ENCODE measurements at regions not wholly inside any gene's neighbourhood (a gene's known extent, or its start where the extent isn't known, plus 50 kb on each side); places are given as distances from the start of the nearest gene placed in this dataset.

GRCh38 chr22:48981371-48982061 lies 846.2 kb downstream of the BRD1 start:
- DNase-seq = no peak

GRCh38 chr22:48980918-48981317 lies 846.8 kb downstream of the BRD1 start:
- DNase-seq = no peak

DNA sequence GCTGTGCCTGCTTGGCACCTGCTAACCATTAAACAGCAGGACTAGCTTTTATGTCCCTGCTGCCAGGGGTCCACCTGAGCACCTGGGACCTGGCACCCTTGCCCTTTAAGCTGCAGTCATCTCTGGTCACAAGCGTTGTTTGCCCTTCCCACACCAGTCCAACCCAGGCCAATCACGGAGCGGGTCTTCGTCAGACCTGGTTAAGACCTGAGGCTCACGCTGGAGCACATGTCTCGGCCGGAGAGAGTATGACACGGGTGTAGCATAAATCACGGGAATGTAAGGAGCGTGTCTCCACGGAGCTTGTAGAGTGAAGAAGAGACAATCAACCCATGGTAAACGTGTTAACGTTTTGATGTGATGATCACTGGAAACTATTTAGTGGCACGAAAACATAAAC lies 847.3 kb downstream of the BRD1 start:
- DNase-seq = no peak

GRCh38 chr22:48979482-48979881 lies 848.2 kb downstream of the BRD1 start:
- DNase-seq = peak; percentile 3

DNA sequence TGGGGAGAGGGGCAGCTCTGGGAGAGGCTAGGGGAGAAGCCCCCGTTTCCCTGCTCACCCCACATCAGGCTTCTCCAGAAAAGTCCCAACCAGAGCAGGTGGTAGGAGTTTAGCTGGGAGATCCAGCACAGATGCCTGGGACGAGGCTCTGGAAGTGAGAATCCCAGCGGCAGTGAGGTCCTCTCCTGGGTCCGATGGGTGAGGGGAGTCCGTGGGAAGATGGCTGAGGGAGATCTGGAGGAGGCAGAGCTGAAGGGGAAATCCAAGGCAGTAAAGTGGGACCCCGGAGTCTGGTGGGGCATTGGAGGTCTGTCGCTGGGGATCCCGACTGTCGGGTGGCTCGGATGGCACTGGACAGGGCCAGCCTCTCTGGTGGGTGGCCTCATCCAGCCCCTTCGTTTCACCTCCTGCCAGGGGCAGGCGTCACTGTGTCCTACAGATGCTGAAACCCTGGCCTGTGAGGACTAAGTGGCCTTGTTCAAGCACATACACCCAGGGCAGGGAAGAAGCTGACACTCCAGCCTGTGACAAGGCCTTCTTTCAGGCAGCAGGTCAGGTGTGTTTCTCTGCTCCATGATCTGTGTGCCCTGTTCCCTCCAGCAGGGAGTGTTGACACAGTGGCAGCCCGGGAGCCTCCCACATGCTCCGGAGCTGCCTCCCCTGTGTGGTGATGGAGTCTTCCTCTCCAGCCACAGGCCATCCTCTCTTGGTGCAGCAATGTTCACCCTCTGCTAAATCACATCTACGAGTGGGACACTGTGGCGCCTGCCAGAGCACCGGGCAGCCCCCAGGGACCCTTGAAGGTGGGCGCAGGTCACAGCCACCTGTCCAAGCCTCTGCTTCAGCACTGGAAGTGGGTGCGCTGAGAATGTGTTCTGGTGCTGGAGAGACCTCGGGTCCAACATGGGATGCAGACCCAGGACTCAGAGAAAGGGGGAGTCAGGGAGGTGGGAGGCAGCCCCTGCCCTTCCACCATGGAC lies 850.8 kb downstream of the BRD1 start:
- DNase-seq = no peak

DNA sequence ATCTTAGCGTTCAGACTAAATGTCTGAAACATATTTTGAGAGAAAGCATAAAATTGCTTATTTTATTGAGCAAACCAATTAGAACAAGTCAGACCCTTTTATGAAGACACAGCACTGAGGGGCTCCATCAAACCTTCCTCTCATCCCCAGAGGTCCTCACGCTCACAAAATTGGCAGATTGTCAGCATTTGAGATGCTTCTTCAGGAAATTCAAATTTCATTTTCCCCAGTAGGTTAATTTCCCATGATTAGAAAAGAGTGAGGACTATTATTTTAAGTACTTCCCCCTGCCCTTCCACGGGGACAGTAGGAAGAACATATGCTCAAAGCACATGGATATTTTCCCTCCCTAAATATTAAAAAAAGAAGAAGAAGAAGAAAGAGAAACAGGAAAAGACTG lies 851.8 kb downstream of the BRD1 start:
- no peak for DNase-seq

DNA sequence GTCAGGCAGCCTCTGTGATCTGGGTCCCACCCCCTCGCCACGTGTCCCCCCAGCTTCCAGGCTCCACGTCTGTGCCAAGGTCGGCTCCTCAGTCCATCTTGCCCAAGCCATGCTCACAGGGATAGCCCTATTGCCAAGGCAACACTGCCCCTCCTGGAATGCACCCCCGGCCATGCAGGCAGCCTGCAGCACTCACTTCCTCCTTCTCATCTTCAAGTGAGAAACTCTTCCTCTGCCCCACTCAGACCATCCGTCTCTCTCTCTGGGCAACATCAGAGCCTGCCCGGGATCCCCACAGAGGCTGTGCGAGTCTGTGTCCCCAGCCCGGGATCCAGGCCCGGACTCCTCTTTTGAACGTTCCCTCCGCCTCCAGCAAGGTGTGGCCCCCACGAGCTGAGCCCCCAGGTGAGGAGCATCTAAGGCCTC lies 852.3 kb downstream of the BRD1 start:
- DNase-seq = no peak

- DNase-seq = no peak
Observed at GRCh38 chr22:48974443-48975315, 853.0 kb downstream of the BRD1 start.

- no peak for DNase-seq
Observed at GRCh38 chr22:48973694-48974041, 854.0 kb downstream of the BRD1 start.

DNA sequence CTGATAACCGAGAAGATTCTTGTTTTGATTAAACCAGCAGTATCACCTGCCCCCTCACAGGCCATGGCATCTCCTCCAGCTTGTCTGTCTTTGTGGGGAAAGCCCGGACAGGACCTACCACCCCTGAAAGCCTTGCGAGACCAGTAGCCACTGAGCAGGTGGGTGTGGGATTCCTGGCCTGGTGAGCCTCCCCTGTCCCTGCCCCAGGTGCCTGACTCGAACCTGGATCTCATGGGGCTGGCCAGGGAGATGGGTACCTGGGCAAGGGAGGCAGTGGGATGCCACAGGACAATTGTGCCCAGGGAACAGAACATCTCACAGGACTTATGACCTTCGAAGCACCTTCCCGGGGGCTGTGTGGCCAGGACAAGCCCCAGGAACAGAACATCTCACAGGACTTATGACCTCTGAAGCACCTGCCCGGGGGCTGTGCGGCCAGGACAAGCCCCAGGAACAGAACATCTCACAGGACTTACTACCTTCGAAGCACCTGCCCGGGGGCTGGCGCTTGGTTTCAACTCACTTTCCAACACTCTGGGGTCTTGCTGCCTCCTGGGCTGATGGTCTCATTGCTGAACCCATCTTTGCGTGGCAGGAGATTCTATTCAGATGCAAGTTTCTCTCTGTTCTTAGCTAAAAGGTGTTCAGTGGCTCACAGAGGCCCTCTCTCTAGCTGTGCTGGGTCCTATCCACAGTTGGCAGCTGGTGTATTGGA lies 854.5 kb downstream of the BRD1 start:
- no peak for DNase-seq

DNA sequence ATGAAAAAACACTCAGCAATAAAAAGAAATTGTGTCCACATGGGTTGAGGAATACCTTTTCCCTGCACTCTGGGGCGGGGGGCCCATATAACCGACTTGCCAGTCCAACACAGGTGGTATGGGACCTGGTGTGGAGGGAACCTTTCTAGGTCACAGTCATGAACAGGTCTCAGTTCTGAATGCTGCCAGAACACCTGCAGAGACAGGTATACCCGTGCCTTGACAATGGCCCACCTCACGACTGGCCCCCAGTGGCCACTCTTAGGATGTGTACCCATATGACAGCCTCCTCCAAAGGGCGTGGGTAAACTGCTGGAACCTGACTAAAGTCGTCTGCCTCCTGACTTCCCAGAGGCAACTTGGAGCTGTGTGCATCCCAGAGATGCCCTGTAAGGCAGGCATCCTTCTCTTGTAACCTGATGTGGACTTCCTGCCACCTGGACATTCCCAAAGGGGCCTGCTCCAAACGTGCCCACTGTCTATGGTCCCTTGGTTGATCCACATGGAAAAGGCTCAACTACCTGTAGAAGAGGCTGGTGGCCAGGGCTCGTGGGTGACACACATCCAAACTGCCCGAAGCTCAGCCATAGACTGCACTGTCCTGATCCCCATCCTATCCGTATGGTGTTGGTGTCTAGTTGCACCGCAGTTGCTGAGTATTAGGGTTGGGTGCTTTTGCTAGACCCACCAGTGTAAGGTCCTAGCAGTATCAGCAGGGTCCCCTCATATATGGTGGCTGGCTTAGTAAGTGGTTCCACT lies 859.3 kb downstream of the BRD1 start:
- DNase-seq = no peak

DNA sequence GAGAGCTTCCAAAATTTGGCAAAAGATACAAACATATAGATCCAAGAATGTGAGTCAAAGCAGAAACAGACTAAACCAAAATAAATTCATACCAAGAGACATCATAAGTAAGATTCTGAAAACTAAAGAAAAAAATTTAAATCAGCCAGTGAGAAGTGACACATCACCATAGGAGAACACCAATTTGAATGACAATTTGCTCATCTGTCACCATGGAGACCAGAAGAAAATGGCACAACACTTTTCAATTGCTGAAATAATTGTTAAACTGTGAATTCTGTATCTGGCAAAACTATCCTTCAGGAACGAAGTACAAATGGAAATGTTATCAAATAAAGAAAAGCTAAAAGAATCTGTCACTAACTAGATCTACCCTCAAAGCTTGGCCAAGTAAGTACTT lies 864.3 kb downstream of the BRD1 start:
- no peak for DNase-seq

- no peak for DNase-seq
Observed at GRCh38 chr22:48961705-48962104, 866.0 kb downstream of the BRD1 start.

DNA sequence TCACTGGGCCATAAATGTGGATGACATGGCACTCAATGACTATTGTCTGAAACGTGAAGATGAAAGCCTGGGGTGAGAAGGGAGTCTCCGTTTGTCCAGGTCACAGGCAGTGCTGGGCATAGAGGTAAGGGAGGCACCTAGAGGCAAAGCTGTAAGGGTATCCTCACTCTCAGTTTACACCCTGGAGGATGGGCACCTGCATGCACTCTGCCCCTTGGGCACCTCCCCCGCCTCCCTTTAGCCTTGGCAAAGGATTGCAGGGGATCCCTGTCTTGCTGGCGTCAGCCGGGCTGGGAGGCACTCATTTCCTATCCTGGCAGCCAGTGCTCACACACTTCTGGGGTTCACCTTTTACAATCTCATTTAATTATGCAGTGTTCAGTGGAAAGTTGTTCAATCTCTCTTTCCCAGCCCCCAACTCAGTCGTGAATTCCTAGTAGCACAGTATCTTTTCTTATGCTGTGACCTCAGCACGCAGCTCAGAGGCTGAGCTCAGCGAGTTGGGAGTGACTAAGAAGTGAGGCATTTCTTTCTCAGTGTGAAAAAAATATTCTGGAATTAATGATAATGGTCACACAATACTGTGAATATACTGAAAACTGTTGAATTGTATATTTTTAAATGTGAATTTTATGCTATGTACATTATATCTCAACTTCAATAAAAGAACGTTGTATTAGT lies 866.6 kb downstream of the BRD1 start:
- no peak for DNase-seq

GRCh38 chr22:48960576-48960975 lies 867.1 kb downstream of the BRD1 start:
- no peak for DNase-seq

GRCh38 chr22:48959496-48959895 lies 868.2 kb downstream of the BRD1 start:
- no peak for DNase-seq

DNA sequence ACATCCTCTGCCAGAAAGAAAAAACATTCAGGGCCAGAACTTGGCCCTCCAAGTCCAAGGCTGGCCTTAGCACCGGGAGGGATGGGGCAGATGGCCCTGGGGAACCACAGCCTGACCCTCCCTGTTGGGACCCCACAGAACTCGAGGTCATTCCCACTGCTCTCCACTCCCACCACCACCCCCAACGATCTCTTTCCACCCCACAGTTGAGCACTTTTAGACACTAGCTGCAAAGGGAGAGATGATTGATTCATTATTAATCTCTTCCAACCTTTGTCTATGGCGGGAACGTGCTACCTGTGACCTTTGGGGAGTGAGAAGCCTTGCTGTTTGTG lies 869.7 kb downstream of the BRD1 start:
- DNase-seq = no peak

GRCh38 chr22:48957311-48957986 lies 870.2 kb downstream of the BRD1 start:
- no peak for DNase-seq

DNA sequence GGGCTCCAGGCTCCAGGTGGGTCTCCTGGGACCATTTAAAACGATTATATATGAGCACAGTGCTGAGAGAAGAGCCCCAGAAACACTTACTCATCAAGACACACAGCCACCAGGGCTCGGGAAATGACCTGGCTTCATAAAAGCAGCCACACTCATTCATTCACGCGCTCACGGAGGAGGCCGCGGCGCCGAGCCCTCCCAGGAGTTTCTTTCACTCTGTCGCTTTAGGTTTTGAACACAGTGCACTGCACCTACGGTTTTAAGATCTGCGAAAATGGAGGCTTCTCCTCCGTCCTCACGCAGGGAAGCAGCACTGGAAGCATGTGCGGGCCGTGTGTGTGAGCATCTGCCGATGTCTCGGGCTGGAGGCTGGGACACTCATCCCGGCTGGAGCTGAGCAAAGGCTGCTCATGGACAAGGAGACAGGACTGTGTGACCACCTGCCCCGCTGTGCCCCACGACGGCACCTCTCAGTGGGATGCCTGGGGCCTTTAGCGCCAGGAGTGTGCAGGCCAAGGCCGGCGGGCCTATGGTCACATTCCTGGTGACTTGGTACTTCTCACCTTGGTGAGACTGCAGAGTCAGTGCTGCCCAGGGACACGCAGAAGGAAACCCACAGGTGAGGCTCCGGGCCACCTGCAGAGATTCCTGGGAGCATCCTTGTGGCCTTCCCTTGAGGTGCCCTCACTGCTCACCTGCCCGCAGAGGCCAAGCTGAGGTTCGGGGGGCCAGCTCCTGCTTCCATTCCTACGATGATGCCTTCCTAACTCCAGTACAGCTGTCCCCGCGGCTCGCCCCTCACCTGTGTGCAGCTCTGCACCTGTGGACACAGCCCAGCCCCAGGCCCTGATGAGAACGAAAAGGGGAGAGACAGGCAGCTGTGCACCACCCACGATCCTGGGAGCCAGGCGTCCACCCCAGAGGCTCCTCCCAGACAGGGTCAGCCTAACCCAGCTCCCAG lies 872.0 kb downstream of the BRD1 start:
- DNase-seq = no peak
